Hepatic stellate cell (primary cell): ENCODE measurements at regions not wholly inside any gene's neighbourhood (a gene's known extent, or its start where the extent isn't known, plus 50 kb on each side); places are given as distances from the start of the nearest gene placed in this dataset.
"Not testable (repeated sequence)": the region's sequence is repeated elsewhere in the genome, so short reads cannot be mapped to it uniquely, and the experiment has no call there.

Experiments used
- DNase-seq: peaks from one replicate; pipeline ENCODE4 v3.0.0; 2011; ENCODE audit warnings: low spot score

- DNase-seq, result no peak
Observed at GRCh38 chr10:123378302-123378701, 224.1 kb downstream of the BUB3 start.

GRCh38 chr10:123379156-123379555 is 225.0 kb downstream of the BUB3 start:
- no peak for DNase-seq

GRCh38 chr10:123380491-123381085 is 226.4 kb downstream of the BUB3 start:
- DNase-seq, result no peak

GRCh38 chr10:123381224-123381623 is 227.0 kb downstream of the BUB3 start:
- no peak for DNase-seq

GRCh38 chr10:123382491-123382890 is 228.3 kb downstream of the BUB3 start:
- no peak for DNase-seq

GRCh38 chr10:123385508-123386080 is 231.4 kb downstream of the BUB3 start:
- DNase-seq, result no peak

- no peak for DNase-seq
Observed at GRCh38 chr10:123389520-123389919, 235.3 kb downstream of the BUB3 start.

- DNase-seq, result no peak
Observed at GRCh38 chr10:123390332-123390731, 236.1 kb downstream of the BUB3 start.

- DNase-seq, result no peak
Observed at GRCh38 chr10:123390874-123391273, 236.7 kb downstream of the BUB3 start.

GRCh38 chr10:123391275-123392028 is 237.2 kb downstream of the BUB3 start:
- no peak for DNase-seq

GRCh38 chr10:123392182-123392963 is 238.2 kb downstream of the BUB3 start:
- no peak for DNase-seq

GRCh38 chr10:123393170-123393569 is 239.0 kb downstream of the BUB3 start:
- no peak for DNase-seq

GRCh38 chr10:123394382-123394781 is 240.2 kb downstream of the BUB3 start:
- DNase-seq, result no peak

- not testable (repeated sequence) for DNase-seq
Observed at GRCh38 chr10:123395234-123395633, 241.0 kb downstream of the BUB3 start.

- no peak for DNase-seq
Observed at GRCh38 chr10:123395906-123396305, 241.7 kb downstream of the BUB3 start.

GRCh38 chr10:123398180-123398591 is 244.0 kb downstream of the BUB3 start:
- no peak for DNase-seq

GRCh38 chr10:123398756-123399155 is 244.6 kb downstream of the BUB3 start:
- no peak for DNase-seq

- DNase-seq, result no peak
Observed at GRCh38 chr10:123399276-123399839, 245.2 kb downstream of the BUB3 start.

- DNase-seq, result no peak
Observed at GRCh38 chr10:123402021-123402420, 247.8 kb downstream of the BUB3 start.

- no peak for DNase-seq
Observed at GRCh38 chr10:123402656-123403055, 248.5 kb downstream of the BUB3 start.

GRCh38 chr10:123404357-123404756 is 250.2 kb downstream of the BUB3 start:
- no peak for DNase-seq

GRCh38 chr10:123408660-123409059 is 254.5 kb downstream of the BUB3 start:
- no peak for DNase-seq
